HepG2 (cell line): ENCODE measurements at regions not wholly inside any gene's neighbourhood (a gene's known extent, or its start where the extent isn't known, plus 50 kb on each side); places are given as distances from the start of the nearest gene placed in this dataset.

Experiments used
- AHDC1 ChIP-seq: sonication (generic); formaldehyde crosslinking; IDR thresholded peaks from 2 replicates; pipeline ENCODE4 v1.5.1; 2020; ENCODE audit warnings: mild to moderate bottlenecking, missing genetic modification reagents, borderline replicate concordance
- CBX5 ChIP-seq: sonication (generic); formaldehyde crosslinking; IDR thresholded peaks from 2 replicates; pipeline ENCODE4 v1.4.0; 2020; ENCODE audit warnings: missing genetic modification reagents, borderline replicate concordance
- CENPBD1 ChIP-seq: sonication (generic); formaldehyde crosslinking; IDR thresholded peaks from 2 replicates; pipeline ENCODE4 v1.8.0; 2022; ENCODE audit warnings: missing genetic modification reagents, low read depth, mild to moderate bottlenecking, borderline replicate concordance
- HHEX ChIP-seq: IDR thresholded peaks from 2 replicates; pipeline ENCODE4 v1.6.1; 2016; ENCODE audit warnings: control low read depth
- SAFB2 ChIP-seq: sonication (generic); formaldehyde crosslinking; IDR thresholded peaks from 2 replicates; pipeline ENCODE4 v1.5.1; 2020; ENCODE audit warnings: missing genetic modification reagents, low read depth, mild to moderate bottlenecking, borderline replicate concordance
- SALL1 ChIP-seq: sonication (generic); formaldehyde crosslinking; IDR thresholded peaks from 2 replicates; pipeline ENCODE4 v1.8.0; 2022; ENCODE audit warnings: mild to moderate bottlenecking, missing genetic modification reagents
- YY1 ChIP-seq: IDR thresholded peaks from 2 replicates; pipeline ENCODE4 v1.6.1; 2011; ENCODE audit warnings: low read length, low read depth, moderate library complexity, mild to moderate bottlenecking; ENCODE audit not compliant: insufficient read depth, insufficient replicate concordance
- ZBTB40 ChIP-seq, 2 experiments: fragments of 450-650 bp in 1 of 2; sonication (generic) in 1 of 2; formaldehyde crosslinking in 1 of 2; IDR thresholded peaks; 2 replicates each; pipeline versions ENCODE4 v1.6.1 to v1.8.0; 2016 to 2022; ENCODE audit warnings: antibody characterized with exemption in 1 of 2, mild to moderate bottlenecking in 1 of 2, missing genetic modification reagents in 1 of 2
- ZNF234 ChIP-seq: sonication (generic); formaldehyde crosslinking; conservative IDR thresholded peaks from 2 replicates; pipeline ENCODE4 v1.5.1; 2020; ENCODE audit warnings: mild to moderate bottlenecking, missing genetic modification reagents
- ZNF280D ChIP-seq: sonication (generic); formaldehyde crosslinking; IDR thresholded peaks from 2 replicates; pipeline ENCODE4 v1.5.1; 2020; ENCODE audit warnings: mild to moderate bottlenecking, missing genetic modification reagents
- ZNF326 ChIP-seq: sonication (generic); formaldehyde crosslinking; IDR thresholded peaks from 2 replicates; pipeline ENCODE4 v1.4.0; 2020; ENCODE audit warnings: missing genetic modification reagents, borderline replicate concordance

GRCh38 chr3:74763830-74764229 is 149.4 kb upstream of the CNTN3 start (continued):
- TF ChIP-seq ZBTB40 (IDR thresholded peaks at IDR 0.05) (no peak), ZBTB40 (CRISPR knock-in tag; IDR thresholded peaks at IDR 0.05) (no peak), ZNF234 (no peak), AHDC1 (no peak), SALL1 (no peak), ZNF280D (CRISPR knock-in tag) (no peak), HHEX (CRISPR knock-in tag) (no peak), ZNF326 (CRISPR knock-in tag) (no peak), YY1 (no peak), CBX5 (no peak), SAFB2 (CRISPR knock-in tag) (no peak), CENPBD1 (CRISPR knock-in tag) (no peak)
